H1 (cell line): ENCODE measurements at regions not wholly inside any gene's neighbourhood (a gene's known extent, or its start where the extent isn't known, plus 50 kb on each side); places are given as distances from the start of the nearest gene placed in this dataset.

Experiments
- EP300 ChIP-seq, 2 experiments: IDR thresholded peaks; 1 replicate in 1 of 2; 2 replicates in 1 of 2; pipeline ENCODE4 v1.6.1; 2011 to 2012; ENCODE audit warnings: low read depth in 2 of 2, low read length in 2 of 2, mild to moderate bottlenecking in 2 of 2, borderline replicate concordance in 1 of 2, inconsistent platforms in 1 of 2, moderate library complexity in 1 of 2
- JUND ChIP-seq: IDR thresholded peaks from 2 replicates; pipeline ENCODE4 v1.6.1; 2011; ENCODE audit warnings: mild to moderate bottlenecking, improper control_type of control experiment, low read length
- KDM1A ChIP-seq: fragments of 200-600, 300-600 bp; sonication (generic); IDR thresholded peaks from 2 replicates; pipeline ENCODE4 v1.7.1; 2016; ENCODE audit warnings: mild to moderate bottlenecking, low read length, borderline replicate concordance
- SP4 ChIP-seq: IDR thresholded peaks from 2 replicates; pipeline ENCODE4 v1.6.1; 2012; ENCODE audit warnings: low read length, inconsistent platforms

GRCh38 chr13:87553142-87553541 lies 118.0 kb upstream of the SLITRK5 start (continued):
- no peak for TF ChIP-seq KDM1A
- TF ChIP-seq EP300 (IDR thresholded peaks at IDR 0.05; ENCODE audit: borderline replicate concordance in 1 of 2, low read depth in 2 of 2, low read length in 2 of 2), result no peak
- TF ChIP-seq JUND, result no peak
- no peak for TF ChIP-seq SP4
